OCI-LY7 (cell line): ENCODE measurements at regions not wholly inside any gene's neighbourhood (a gene's known extent, or its start where the extent isn't known, plus 50 kb on each side); places are given as distances from the start of the nearest gene placed in this dataset.

Source experiments
- BruUV-seq: library from RNA; stranded (reverse); fragments of 400-500 nt; replicated peaks from 2 replicates; lab custom pipeline; 2021; lab: Mats Ljungman, UMichigan
- CTCF ChIA-PET: fragments of 300-600 bp; sonication (Branson Sonifier 250); formaldehyde crosslinking; loops from one replicate; lab custom pipeline; 2022; ENCODE audit warnings: antibody characterized with exemption; ENCODE audit not compliant: unreplicated experiment; lab: Charles Lee
- POLR2A ChIA-PET: fragments of 300-600 bp; sonication (Branson Sonifier 250); formaldehyde crosslinking; loops from one replicate; lab custom pipeline; 2022; ENCODE audit warnings: antibody characterized with exemption; lab: Charles Lee
- DNase-seq: peaks from one replicate; pipeline ENCODE4 v3.0.0-alpha.2; 2015; ENCODE audit warnings: low spot score
- H2AFZ ChIP-seq: fragments of 200-600 bp; sonication (generic), shearing (Covaris generic); 2 replicates; pipeline ENCODE4 v1.6.1; 2014; ENCODE audit warnings: mild to moderate bottlenecking, antibody characterized with exemption, low read length, moderate library complexity
- H3K27ac ChIP-seq: fragments of 200-600 bp; sonication (generic); 2 replicates; pipeline ENCODE4 v1.5.1; 2014; ENCODE audit warnings: mixed run types, low read depth, mild to moderate bottlenecking, moderate library complexity, low read length, inconsistent platforms; ENCODE audit not compliant: poor library complexity, severe bottlenecking
- H3K36me3 ChIP-seq: fragments of 200-600 bp; sonication (generic); 2 replicates; pipeline ENCODE4 v1.6.1; 2014; ENCODE audit warnings: mild to moderate bottlenecking, antibody characterized with exemption, low read length, moderate library complexity, mixed read lengths; ENCODE audit not compliant: insufficient read depth
- H3K4me1 ChIP-seq: fragments of 200-600 bp; sonication (generic); 2 replicates; pipeline ENCODE4 v1.5.1; 2014; ENCODE audit warnings: mild to moderate bottlenecking, low read length; ENCODE audit not compliant: insufficient read depth, poor library complexity, severe bottlenecking
- H3K4me2 ChIP-seq: fragments of 200-600 bp; sonication (generic); 2 replicates; pipeline ENCODE4 v1.6.1; 2014; ENCODE audit warnings: mild to moderate bottlenecking, low read length
- H3K4me3 ChIP-seq: fragments of 200-600 bp; sonication (generic); 2 replicates; pipeline ENCODE4 v1.5.1; 2014; ENCODE audit warnings: mild to moderate bottlenecking, low read depth, low read length; ENCODE audit not compliant: poor library complexity, severe bottlenecking
- H3K79me2 ChIP-seq: fragments of 200-600 bp; sonication (generic); 2 replicates; pipeline ENCODE4 v1.6.1; 2016; ENCODE audit warnings: low read depth, mild to moderate bottlenecking, low read length, moderate library complexity, mixed read lengths; ENCODE audit not compliant: insufficient read depth
- H3K9me2 ChIP-seq: fragments of 200-600 bp; sonication (generic); 2 replicates; pipeline ENCODE4 v1.6.1; 2016; ENCODE audit warnings: mild to moderate bottlenecking, low read length, mixed read lengths; ENCODE audit not compliant: insufficient read depth
- H3K9me3 ChIP-seq: fragments of 200-600 bp; sonication (generic); 2 replicates; pipeline ENCODE4 v1.6.1; 2014; ENCODE audit warnings: mild to moderate bottlenecking, mixed run types, low read length, mixed read lengths
- H4K20me1 ChIP-seq: fragments of 200-600 bp; sonication (generic); 2 replicates; pipeline ENCODE4 v1.6.1; 2014; ENCODE audit warnings: mild to moderate bottlenecking, antibody characterized with exemption, low read length, moderate library complexity, mixed read lengths; ENCODE audit not compliant: insufficient read depth
- EZH2phosphoT487 ChIP-seq: fragments of 200-600 bp; sonication (generic); IDR thresholded peaks from 2 replicates; pipeline ENCODE4 v1.6.1; 2018; ENCODE audit warnings: low read depth, borderline replicate concordance, mild to moderate bottlenecking, mixed run types, antibody characterized with exemption, low read length, moderate library complexity, mixed read lengths
- intact Hi-C: fragments of 100-400 bp; cut with micrococcal nuclease; formaldehyde crosslinking; loops from one replicate; pipeline ENCODE4 v1.10.0; 2022; ENCODE audit not compliant: unreplicated experiment
- TF ChIP-seq, protein P1 (sequence below): fragments of 200-600 bp; sonication (generic); conservative IDR thresholded peaks from 2 replicates; pipeline ENCODE4 v1.5.1; 2014; ENCODE audit warnings: mild to moderate bottlenecking, antibody characterized with exemption, low read length, moderate library complexity, mixed read lengths

DNA sequence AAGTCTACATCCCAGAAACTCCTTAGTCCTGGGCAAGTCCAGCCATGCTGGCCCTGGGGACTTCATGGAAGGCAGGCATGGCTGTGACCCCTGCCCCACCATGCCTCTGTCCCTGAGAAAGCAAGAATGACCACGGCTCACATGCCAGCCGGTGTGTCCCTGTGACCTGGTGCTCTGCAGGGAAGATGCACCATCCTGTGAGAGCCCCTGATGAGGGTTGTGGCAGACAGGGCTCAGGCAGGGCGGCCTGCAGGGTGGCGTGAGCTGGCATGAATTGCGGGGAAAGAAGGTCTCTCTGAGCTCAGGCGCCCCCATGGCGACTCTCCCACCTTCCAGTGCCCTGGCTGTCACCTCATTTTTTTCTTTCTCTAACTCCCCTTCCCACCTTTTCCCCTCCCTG lies 260.3 kb downstream of the RBFOX3 start:
- POLR2A ChIA-PET, result no interaction called here

DNA sequence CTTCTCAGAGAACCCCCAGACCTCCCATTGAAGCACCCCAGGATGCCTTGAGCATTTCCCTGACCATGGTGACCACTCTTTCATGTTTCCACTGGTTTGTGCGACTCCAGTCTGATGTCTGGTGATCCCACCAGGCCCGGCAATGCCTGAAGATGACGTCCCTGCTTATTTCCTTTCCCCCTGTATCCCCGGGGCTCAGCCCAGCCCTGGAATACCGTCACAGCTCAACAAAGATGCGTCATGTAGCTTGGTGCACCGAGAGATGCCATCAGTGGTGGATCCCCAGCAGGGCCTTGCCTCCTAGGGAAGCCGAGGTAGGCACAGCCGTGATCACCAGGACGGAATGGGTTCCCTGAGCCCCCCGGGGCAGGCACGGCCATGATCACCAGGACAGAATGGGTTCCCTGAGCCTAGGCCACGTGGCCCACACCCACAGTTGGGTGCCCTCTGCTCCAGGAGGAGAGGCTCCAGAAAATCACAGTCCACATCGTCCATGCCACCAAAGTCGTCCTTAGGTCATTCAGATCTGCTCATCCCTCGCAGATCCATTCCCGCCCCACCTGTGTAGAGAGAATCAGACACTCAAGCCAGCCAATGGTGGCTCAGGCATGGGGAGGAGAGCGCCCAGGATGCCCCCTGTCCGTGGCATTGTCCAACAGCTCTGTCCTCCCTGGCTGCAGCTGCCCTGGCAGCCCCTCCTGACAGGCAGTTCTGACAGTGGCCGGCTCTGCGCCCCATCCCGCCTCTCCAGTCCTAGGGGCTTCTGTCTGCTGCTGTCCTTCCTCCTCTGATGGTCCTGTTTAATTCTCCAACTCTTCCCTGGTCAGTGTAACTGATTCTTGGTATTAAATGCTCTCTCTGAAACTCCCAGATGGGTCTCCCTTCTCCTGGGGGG lies 261.1 kb downstream of the RBFOX3 start:
- ChIA-PET CTCF (no interaction called here), POLR2A (no interaction called here)
- TF ChIP-seq, protein P1, sequence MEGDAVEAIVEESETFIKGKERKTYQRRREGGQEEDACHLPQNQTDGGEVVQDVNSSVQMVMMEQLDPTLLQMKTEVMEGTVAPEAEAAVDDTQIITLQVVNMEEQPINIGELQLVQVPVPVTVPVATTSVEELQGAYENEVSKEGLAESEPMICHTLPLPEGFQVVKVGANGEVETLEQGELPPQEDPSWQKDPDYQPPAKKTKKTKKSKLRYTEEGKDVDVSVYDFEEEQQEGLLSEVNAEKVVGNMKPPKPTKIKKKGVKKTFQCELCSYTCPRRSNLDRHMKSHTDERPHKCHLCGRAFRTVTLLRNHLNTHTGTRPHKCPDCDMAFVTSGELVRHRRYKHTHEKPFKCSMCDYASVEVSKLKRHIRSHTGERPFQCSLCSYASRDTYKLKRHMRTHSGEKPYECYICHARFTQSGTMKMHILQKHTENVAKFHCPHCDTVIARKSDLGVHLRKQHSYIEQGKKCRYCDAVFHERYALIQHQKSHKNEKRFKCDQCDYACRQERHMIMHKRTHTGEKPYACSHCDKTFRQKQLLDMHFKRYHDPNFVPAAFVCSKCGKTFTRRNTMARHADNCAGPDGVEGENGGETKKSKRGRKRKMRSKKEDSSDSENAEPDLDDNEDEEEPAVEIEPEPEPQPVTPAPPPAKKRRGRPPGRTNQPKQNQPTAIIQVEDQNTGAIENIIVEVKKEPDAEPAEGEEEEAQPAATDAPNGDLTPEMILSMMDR, result no peak
- TF ChIP-seq EZH2phosphoT487, result no peak
- H3K79me2 ChIP-seq, result no peaks in the 10 kb centered on the region
- H3K4me3 ChIP-seq, result no peak overlapping the region
- H3K27ac ChIP-seq, result no peak overlapping the region
- no peak overlapping the region for H3K4me2 ChIP-seq
- no TSS peak for BruUV-seq
- H2AFZ ChIP-seq, result no peak overlapping the region
- no peaks in the 10 kb centered on the region for H3K9me2 ChIP-seq
- H3K9me3 ChIP-seq, result peaks cover 24% of the 10 kb centered on the region
- no peaks in the 10 kb centered on the region; the same call in 1 of the 2 replicates for H3K36me3 ChIP-seq
- no peak for DNase-seq
- intact Hi-C loops, result loop anchor here (10.0 kb wide), 1 partner anchor 1905 kb away; no protein-coding TSS in a partner anchor
- H4K20me1 ChIP-seq, result no peaks in the 10 kb centered on the region
- peaks cover 15% of the 10 kb centered on the region for H3K4me1 ChIP-seq

More for the DNA sequence above, 260.3 kb downstream of the RBFOX3 start:
- Histone ChIP-seq H4K20me1 (no peaks in the 10 kb centered on the region), H3K9me2 (no peaks in the 10 kb centered on the region), H3K4me1 (peaks cover 15% of the 10 kb centered on the region), H3K4me2 (no peak overlapping the region), H3K9me3 (peaks cover 24% of the 10 kb centered on the region), H3K27ac (no peak overlapping the region), H3K4me3 (no peak overlapping the region), H3K79me2 (no peaks in the 10 kb centered on the region), H3K36me3 (no peaks in the 10 kb centered on the region; the same call in 1 of the 2 replicates), H2AFZ (no peak overlapping the region)
- no peak for DNase-seq
- CTCF ChIA-PET, result no interaction called here
- TF ChIP-seq EZH2phosphoT487, result no peak
- TF ChIP-seq, protein P1, result no peak
- no TSS peak for BruUV-seq
- intact Hi-C loops, result no loop called here

DNA sequence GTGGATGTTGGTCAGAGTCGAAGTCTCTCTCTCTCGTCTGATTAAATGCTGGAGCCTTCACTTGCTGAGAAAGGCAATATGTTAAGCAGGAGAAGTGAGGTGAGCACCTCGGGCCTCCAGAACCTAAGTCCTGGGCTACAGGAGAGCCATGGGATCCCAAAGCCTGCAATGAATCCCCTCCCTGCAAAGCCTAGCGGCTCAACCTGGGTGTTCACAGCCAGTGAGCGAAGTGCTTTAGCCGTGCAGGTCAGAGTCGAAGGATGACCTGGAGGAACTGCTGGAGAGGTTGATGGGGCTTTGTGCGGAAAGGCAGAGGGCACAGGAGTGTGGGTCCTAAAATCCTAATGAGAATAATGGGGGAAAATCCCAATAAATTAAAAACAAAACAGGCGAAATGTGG lies 267.8 kb downstream of the ENGASE start:
- CTCF ChIA-PET, result no interaction called here
- intact Hi-C loops, result loop anchor here (10.0 kb wide), 1 partner anchor 1898 kb away; no protein-coding TSS in a partner anchor
- H3K9me3 ChIP-seq, result no peaks in the 10 kb centered on the region

More for the DNA sequence above, 267.8 kb downstream of the ENGASE start:
- no peaks in the 10 kb centered on the region for H3K9me2 ChIP-seq
- peaks cover 63% of the 10 kb centered on the region for H3K4me1 ChIP-seq
- no peaks in the 10 kb centered on the region for H3K36me3 ChIP-seq
- no peak overlapping the region for H3K4me3 ChIP-seq
- TF ChIP-seq, protein P1, result no peak
- no peak for TF ChIP-seq EZH2phosphoT487
- POLR2A ChIA-PET, result interaction anchor here (0.5 to 0.8 kb wide), 2 partner anchors 16 to 1954 kb away, joined by 3 to 4 read pairs; no protein-coding TSS in a partner anchor
- peak overlapping the region; percentile 87 for H3K4me2 ChIP-seq
- H3K79me2 ChIP-seq, result no peaks in the 10 kb centered on the region
- no TSS peak for BruUV-seq
- DNase-seq, result no peak
- H3K27ac ChIP-seq, result peak overlapping the region; percentile 98
- peak overlapping the region; percentile 85; the same call in 1 of the 2 replicates for H2AFZ ChIP-seq
- H4K20me1 ChIP-seq, result no peaks in the 10 kb centered on the region
